ENCODE measurements at regions not wholly inside any gene's neighbourhood (a gene's known extent, or its start where the extent isn't known, plus 50 kb on each side); places are given as distances from the start of the nearest gene placed in this dataset.

- in situ Hi-C loops (cut with HindIII; ENCODE audit: extremely low pct_ligation_motif_present, low pct_unique_long_range_greater_than_20kb), result loop anchor here (5.0 to 10.0 kb wide), 4 partner anchors 102 to 232 kb away; partner anchors contain the start of gene VEGFA
- ATAC-seq, result peak; percentile 66
- TF ChIP-seq ZNF569 (CRISPR knock-in tag; IDR thresholded peaks at IDR 0.05; ENCODE audit: borderline replicate concordance), result 0 out of 2 replicates have a peak, but pooled peaks have one; percentile 69
- TF ChIP-seq MLX (CRISPR knock-in tag; IDR thresholded peaks at IDR 0.05), result peak; percentile 88
- TF ChIP-seq SPEN (CRISPR knock-in tag; IDR thresholded peaks at IDR 0.05; ENCODE audit: low read depth), result peak; percentile 59
- TF ChIP-seq ZFP90 (CRISPR knock-in tag; IDR thresholded peaks at IDR 0.05; ENCODE audit: borderline replicate concordance), result no peak
- TF ChIP-seq RFX5 (IDR thresholded peaks at IDR 0.05; ENCODE audit: low read depth, low read length), result no peak
- TF ChIP-seq BRF2 (CRISPR knock-in tag; IDR thresholded peaks at IDR 0.05), result no peak
- TF ChIP-seq IRF1 (CRISPR knock-in tag; IDR thresholded peaks at IDR 0.05; ENCODE audit: low read depth), result no peak
- no peak for TF ChIP-seq DPF2 (CRISPR knock-in tag; IDR thresholded peaks at IDR 0.05; ENCODE audit: borderline replicate concordance, low read depth)
- TF ChIP-seq SMAD1 (CRISPR knock-in tag; IDR thresholded peaks at IDR 0.05; ENCODE audit: borderline replicate concordance, low read depth), result peak; percentile 32; the same call in 1 of the 2 replicates
- TF ChIP-seq ZFX (CRISPR knock-in tag; IDR thresholded peaks at IDR 0.05; ENCODE audit: low read depth), result peak; percentile 36; the same call in 1 of the 2 replicates
- no peak for TF ChIP-seq ZBTB46 (CRISPR knock-in tag; IDR thresholded peaks at IDR 0.05; ENCODE audit: borderline replicate concordance)
- TF ChIP-seq KLF13 (CRISPR knock-in tag; IDR thresholded peaks at IDR 0.05), result no peak
- no peak for TF ChIP-seq ZFP1 (CRISPR knock-in tag; IDR thresholded peaks at IDR 0.05)
- 0 out of 2 replicates have a peak, but pooled peaks have one; percentile 27 for TF ChIP-seq ZNF616 (CRISPR knock-in tag; IDR thresholded peaks at IDR 0.05; ENCODE audit: low read depth)
- TF ChIP-seq PHB2 (IDR thresholded peaks at IDR 0.05; ENCODE audit: partially characterized antibody), result no peak
- TF ChIP-seq NRL (CRISPR knock-in tag; IDR thresholded peaks at IDR 0.05; ENCODE audit: borderline replicate concordance), result peak; percentile 81
- no peak; the same call in none of the 2 replicates for TF ChIP-seq ZNF639 (CRISPR knock-in tag; conservative IDR thresholded peaks at IDR 0.05)
- peak; percentile 65; the same call in 1 of the 2 replicates for TF ChIP-seq FOXO1 (CRISPR knock-in tag; IDR thresholded peaks at IDR 0.05)
- no peak for TF ChIP-seq TOE1 (CRISPR knock-in tag; IDR thresholded peaks at IDR 0.05)
These were observed 173.4 kb downstream of the MRPL14 start for GRCh38 chr6:43953794-43954310.

More at GRCh38 chr6:43953794-43954310, 173.4 kb downstream of the MRPL14 start:
- H3K27ac ChIP-seq (ENCODE audit: extremely low read length, insufficient read depth, low read length), result no peak overlapping the region
- WGBS (ENCODE audit: low lambda C conversion rate), result 10% methylated on average over 7 of the region's 8 CpGs
- H4K20me1 ChIP-seq (ENCODE audit: insufficient read depth, low read length), result no peaks in the 10 kb centered on the region
- POLR2A ChIA-PET, result interaction anchor here (0.6 to 7.7 kb wide), 7 partner anchors 25 to 188 kb away, joined by 3 to 59 read pairs (median 4); partner anchors contain the start of gene VEGFA
- 0 out of 2 replicates have a peak, but pooled peaks cover 3% of the 10 kb centered on the region for H3K9me3 ChIP-seq (ENCODE audit: low read length)
- H3K36me3 ChIP-seq (replicated peaks in 1 of 2; ENCODE audit: control insufficient read depth in 1 of 2, insufficient read depth in 2 of 2, low read length in 2 of 2), result no peaks in the 10 kb centered on the region
- DNase-seq (ENCODE audit: low spot score), result peak; percentile 57
- CTCF ChIA-PET (ENCODE audit: low intra/inter-chr PET ratio, low total read pairs), result interaction anchor here (1.3 to 4.7 kb wide), 5 partner anchors 98 to 230 kb away, joined by 4 to 44 read pairs (median 23); partner anchors contain the start of gene VEGFA
- intact Hi-C loops (cut with micrococcal nuclease; ENCODE audit: unreplicated experiment), result loop anchor here (1.0 to 5.0 kb wide), 3 partner anchors 42 to 230 kb away; no protein-coding TSS in a partner anchor
- FAIRE-seq, result peak; percentile 15
- no peaks in the 10 kb centered on the region; a peak in 1 of 5 replicates for H3K27me3 ChIP-seq (ENCODE audit: control insufficient read depth in 1 of 2, insufficient read depth in 2 of 2, low read length in 2 of 2)
- H3K4me1 ChIP-seq (ENCODE audit: insufficient read depth, low read length), result peaks cover 81% of the 10 kb centered on the region
- no peak overlapping the region for H2AFZ ChIP-seq (ENCODE audit: low read length)
- peak overlapping the region; percentile 62 for H3K4me2 ChIP-seq (ENCODE audit: low read depth, low read length)
- BruUV-seq (replicated peaks), result no TSS peak
- no peak overlapping the region for H3K9ac ChIP-seq (ENCODE audit: insufficient read depth, low read depth, low read length)
- H3K79me2 ChIP-seq (ENCODE audit: insufficient read depth, low read length), result no peaks in the 10 kb centered on the region
- peak overlapping the region in 1 of 3 experiments; percentile 36; a peak in 1 of 6 replicates for H3K4me3 ChIP-seq (replicated peaks in 1 of 3; ENCODE audit: insufficient read depth in 1 of 3, low read depth in 2 of 3, low read length in 3 of 3)
